DND-41 (cell line): ENCODE measurements at regions not wholly inside any gene's neighbourhood (a gene's known extent, or its start where the extent isn't known, plus 50 kb on each side); places are given as distances from the start of the nearest gene placed in this dataset.

ENCODE experiments used
- ATAC-seq: fragments of 200-7000 bp; cut with Tn5 transposase; 3 replicates; pipeline ENCODE4 v1.9.1; 2021; ENCODE audit warnings: low read depth; ENCODE audit not compliant: insufficient read depth
- DNase-seq: peaks from one replicate; pipeline ENCODE4 v3.0.0-alpha.2; 2020
- H2AFZ ChIP-seq: 2 replicates; pipeline ENCODE4 v1.6.0; 2012; ENCODE audit warnings: low read depth, low read length
- H3K27ac ChIP-seq: 2 replicates; pipeline ENCODE4 v1.5.1; 2012; ENCODE audit warnings: low read length, inconsistent platforms
- H3K27me3 ChIP-seq: fragments of 200-600 bp; sonication (generic); 2 replicates; pipeline ENCODE4 v1.6.0; 2012; ENCODE audit warnings: low read length, mild to moderate bottlenecking, inconsistent platforms; ENCODE audit not compliant: insufficient read depth, poor library complexity
- H3K36me3 ChIP-seq: 2 replicates; pipeline ENCODE4 v1.5.1; 2012; ENCODE audit warnings: low read length, inconsistent platforms; ENCODE audit not compliant: insufficient read depth
- H3K4me1 ChIP-seq: 2 replicates; pipeline ENCODE4 v1.5.1; 2012; ENCODE audit warnings: mild to moderate bottlenecking, low read length; ENCODE audit not compliant: insufficient read depth
- H3K4me2 ChIP-seq: 2 replicates; pipeline ENCODE4 v1.6.0; 2012; ENCODE audit warnings: mild to moderate bottlenecking, moderate library complexity, low read length, inconsistent platforms; ENCODE audit not compliant: insufficient read depth
- H3K4me3 ChIP-seq, 2 experiments: fragments of 200-600 bp in 1 of 2; shearing (Covaris generic) in 1 of 2; 2 replicates each; pipeline ENCODE4 v1.5.1; 2012 to 2016; ENCODE audit warnings: inconsistent platforms in 2 of 2, low read length in 2 of 2, mild to moderate bottlenecking in 2 of 2, low read depth in 1 of 2, moderate library complexity in 1 of 2
- H3K79me2 ChIP-seq: 2 replicates; pipeline ENCODE4 v1.6.0; 2012; ENCODE audit warnings: low read length, inconsistent platforms; ENCODE audit not compliant: insufficient read depth
- H3K9ac ChIP-seq: 2 replicates; pipeline ENCODE4 v1.6.0; 2012; ENCODE audit warnings: low read depth, mild to moderate bottlenecking, inconsistent platforms, low read length, moderate library complexity
- H3K9me3 ChIP-seq: 2 replicates; pipeline ENCODE4 v1.5.1; 2012; ENCODE audit warnings: low read length, moderate library complexity, mild to moderate bottlenecking, inconsistent platforms; ENCODE audit not compliant: insufficient read depth, severe bottlenecking
- H4K20me1 ChIP-seq: 2 replicates; pipeline ENCODE4 v1.6.0; 2012; ENCODE audit warnings: low read length; ENCODE audit not compliant: insufficient read depth
- EZH2 ChIP-seq: IDR thresholded peaks from 3 replicates; pipeline ENCODE4 v1.6.1; 2012; ENCODE audit warnings: borderline replicate concordance, low read depth, mild to moderate bottlenecking, moderate library complexity, low read length, inconsistent platforms; ENCODE audit not compliant: severe bottlenecking
- TF ChIP-seq, protein P1 (sequence below): IDR thresholded peaks from 2 replicates; pipeline ENCODE4 v1.5.1; 2012; ENCODE audit warnings: borderline replicate concordance, low read length, moderate library complexity, mild to moderate bottlenecking; ENCODE audit not compliant: poor library complexity, severe bottlenecking; ENCODE audit errors: extremely low read depth

DNA sequence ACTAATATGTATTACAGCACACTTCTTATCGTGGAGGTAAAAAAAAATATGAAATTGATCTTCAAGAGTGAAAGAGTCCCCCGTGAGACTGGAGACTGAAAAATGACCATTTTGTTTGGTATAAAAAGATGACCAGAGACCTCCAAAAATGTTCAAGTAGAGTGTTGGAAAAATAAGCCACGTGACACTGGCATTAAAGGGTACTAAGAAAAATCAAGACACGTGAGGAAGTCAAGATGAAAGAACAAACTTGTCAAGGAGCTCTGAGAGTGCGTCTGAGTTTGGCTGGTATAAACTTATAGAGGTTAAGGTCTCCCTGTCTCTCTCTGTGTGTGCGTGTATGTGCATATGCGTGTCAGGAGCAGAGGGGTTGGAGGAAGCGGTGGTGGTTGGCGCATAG lies 362.7 kb upstream of the COBL start:
- Histone ChIP-seq H3K27ac (no peak overlapping the region), H4K20me1 (no peaks in the 10 kb centered on the region), H3K4me2 (no peak overlapping the region), H3K4me1 (no peaks in the 10 kb centered on the region), H3K36me3 (no peaks in the 10 kb centered on the region), H3K79me2 (no peaks in the 10 kb centered on the region), H3K27me3 (no peaks in the 10 kb centered on the region), H2AFZ (no peak overlapping the region), H3K9ac (no peak overlapping the region), H3K4me3 (no peak overlapping the region), H3K9me3 (no peaks in the 10 kb centered on the region)
- TF ChIP-seq, protein P1, sequence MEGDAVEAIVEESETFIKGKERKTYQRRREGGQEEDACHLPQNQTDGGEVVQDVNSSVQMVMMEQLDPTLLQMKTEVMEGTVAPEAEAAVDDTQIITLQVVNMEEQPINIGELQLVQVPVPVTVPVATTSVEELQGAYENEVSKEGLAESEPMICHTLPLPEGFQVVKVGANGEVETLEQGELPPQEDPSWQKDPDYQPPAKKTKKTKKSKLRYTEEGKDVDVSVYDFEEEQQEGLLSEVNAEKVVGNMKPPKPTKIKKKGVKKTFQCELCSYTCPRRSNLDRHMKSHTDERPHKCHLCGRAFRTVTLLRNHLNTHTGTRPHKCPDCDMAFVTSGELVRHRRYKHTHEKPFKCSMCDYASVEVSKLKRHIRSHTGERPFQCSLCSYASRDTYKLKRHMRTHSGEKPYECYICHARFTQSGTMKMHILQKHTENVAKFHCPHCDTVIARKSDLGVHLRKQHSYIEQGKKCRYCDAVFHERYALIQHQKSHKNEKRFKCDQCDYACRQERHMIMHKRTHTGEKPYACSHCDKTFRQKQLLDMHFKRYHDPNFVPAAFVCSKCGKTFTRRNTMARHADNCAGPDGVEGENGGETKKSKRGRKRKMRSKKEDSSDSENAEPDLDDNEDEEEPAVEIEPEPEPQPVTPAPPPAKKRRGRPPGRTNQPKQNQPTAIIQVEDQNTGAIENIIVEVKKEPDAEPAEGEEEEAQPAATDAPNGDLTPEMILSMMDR = no peak
- no peak for TF ChIP-seq EZH2
- no peak for ATAC-seq
- DNase-seq = no peak

DNA sequence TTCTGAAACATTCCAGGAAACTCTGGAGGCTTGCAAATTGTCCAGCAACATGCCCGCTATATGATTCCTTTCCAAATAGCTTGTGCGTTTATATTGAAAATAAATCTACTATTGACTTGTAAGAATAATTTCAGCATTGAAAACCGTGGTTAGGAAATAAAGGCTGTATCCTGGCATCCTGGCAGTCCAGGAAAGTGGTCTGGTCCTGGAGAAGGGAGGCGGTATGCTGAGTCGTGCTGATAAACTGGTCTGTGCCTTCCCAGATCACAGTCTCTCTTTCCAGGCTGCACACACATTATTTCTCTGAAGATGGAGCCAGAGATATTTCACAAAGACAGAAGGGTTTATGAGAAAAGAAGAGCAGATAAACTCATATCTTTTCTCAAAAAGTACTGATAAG lies 350.1 kb upstream of the COBL start:
- H3K4me1 ChIP-seq = no peaks in the 10 kb centered on the region
- DNase-seq (no peak), ATAC-seq (no peak)
- H3K27ac ChIP-seq = no peak overlapping the region
- H3K79me2 ChIP-seq = no peaks in the 10 kb centered on the region
- H2AFZ ChIP-seq = no peak overlapping the region
- no peaks in the 10 kb centered on the region for H4K20me1 ChIP-seq
- H3K9ac ChIP-seq = no peak overlapping the region
- H3K9me3 ChIP-seq = no peaks in the 10 kb centered on the region
- no peaks in the 10 kb centered on the region for H3K27me3 ChIP-seq
- no peak overlapping the region for H3K4me2 ChIP-seq
- no peak for TF ChIP-seq EZH2
- TF ChIP-seq, protein P1 = no peak
- no peak overlapping the region for H3K4me3 ChIP-seq
- no peaks in the 10 kb centered on the region for H3K36me3 ChIP-seq

DNA sequence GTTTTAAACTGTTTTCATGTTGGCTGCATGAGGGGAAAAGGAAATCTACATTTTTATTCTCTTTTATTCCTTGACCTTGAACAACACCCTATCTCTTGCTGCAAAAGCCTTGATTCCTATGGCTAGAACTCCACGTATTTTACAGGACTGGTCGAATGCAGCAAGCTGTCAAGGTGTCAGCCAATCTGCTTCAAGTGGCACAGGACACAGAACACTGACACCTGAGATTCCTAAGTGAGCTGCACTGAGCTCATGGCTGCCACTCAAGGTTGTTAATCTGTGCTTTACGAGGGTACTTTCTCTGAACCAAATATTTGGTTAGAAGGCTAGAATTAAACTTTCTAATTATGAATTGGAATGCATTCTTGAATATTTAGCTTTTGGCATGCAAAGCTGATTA lies 349.7 kb upstream of the COBL start:
- ATAC-seq (no peak), DNase-seq (no peak)
- Histone ChIP-seq H3K27ac (no peak overlapping the region), H3K79me2 (no peaks in the 10 kb centered on the region), H3K4me1 (no peaks in the 10 kb centered on the region), H3K4me3 (no peak overlapping the region), H3K27me3 (no peaks in the 10 kb centered on the region), H4K20me1 (no peaks in the 10 kb centered on the region), H3K9ac (no peak overlapping the region), H2AFZ (no peak overlapping the region), H3K9me3 (no peaks in the 10 kb centered on the region), H3K4me2 (no peak overlapping the region), H3K36me3 (no peaks in the 10 kb centered on the region)
- TF ChIP-seq EZH2 = no peak
- TF ChIP-seq, protein P1 = no peak
